ENCODE measurements at regions not wholly inside any gene's neighbourhood (a gene's known extent, or its start where the extent isn't known, plus 50 kb on each side); places are given as distances from the start of the nearest gene placed in this dataset.

DNA sequence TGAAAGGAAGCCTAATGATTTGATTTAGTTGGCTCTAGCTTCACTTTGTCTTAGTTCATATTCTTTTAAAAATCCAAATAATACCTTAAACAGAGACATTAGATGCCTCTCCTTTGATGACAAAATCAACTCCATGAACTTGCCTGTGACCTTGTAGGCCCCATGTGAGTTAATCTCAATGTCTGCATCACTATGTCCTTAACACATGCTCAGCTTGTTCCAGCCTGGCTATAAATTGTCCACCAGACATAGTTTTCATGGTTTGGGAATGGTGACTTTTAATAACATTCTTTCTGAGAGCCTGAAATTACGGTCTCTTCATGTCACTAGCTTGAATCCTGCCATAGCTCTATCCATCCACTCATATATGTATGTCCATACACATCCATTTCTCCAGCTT, 656.3 kb upstream of the IGFBP3 start:
- no peak for DNase-seq (ENCODE audit: low read depth in 3 of 3)

DNA sequence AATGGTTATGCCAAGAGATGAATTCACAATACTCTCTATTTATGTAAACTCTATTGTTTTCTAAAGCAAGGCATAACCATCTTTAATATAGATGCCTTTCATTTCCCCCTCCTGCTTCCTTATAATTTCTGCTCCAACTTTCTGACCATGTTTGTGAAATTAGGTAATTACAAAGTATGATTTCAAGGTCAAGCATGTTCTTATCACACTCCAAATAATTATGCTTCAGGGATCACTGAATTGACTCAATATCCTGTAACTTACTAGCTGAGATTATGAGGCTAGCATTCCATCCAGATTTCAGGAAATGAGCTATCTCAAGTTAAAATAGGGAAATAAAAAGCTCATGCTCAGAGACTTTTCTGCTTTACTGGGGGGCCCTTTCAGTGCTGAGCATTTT, 655.9 kb upstream of the IGFBP3 start:
- no peak for DNase-seq (ENCODE audit: low read depth in 3 of 3)

DNA sequence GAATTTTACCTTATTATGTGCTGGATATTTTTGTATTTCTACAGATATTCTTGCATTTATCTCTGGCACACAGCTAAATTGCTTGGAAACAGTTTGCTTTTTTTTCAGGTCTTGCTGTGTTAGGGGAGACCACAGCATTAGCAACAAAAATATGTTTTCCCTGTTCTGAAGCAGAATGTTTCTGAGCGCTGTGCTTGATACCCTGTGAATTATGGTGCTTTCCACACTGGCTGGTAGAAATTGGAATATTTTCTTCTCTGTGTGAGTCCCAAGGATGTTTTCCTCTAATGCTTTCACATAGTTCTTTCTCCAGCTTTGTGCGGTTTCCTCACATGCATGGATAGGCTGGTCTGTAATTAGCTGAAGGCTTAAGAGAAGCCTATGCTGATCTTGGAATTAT, 651.6 kb upstream of the IGFBP3 start:
- no peak for DNase-seq (ENCODE audit: low read depth in 3 of 3)

DNA sequence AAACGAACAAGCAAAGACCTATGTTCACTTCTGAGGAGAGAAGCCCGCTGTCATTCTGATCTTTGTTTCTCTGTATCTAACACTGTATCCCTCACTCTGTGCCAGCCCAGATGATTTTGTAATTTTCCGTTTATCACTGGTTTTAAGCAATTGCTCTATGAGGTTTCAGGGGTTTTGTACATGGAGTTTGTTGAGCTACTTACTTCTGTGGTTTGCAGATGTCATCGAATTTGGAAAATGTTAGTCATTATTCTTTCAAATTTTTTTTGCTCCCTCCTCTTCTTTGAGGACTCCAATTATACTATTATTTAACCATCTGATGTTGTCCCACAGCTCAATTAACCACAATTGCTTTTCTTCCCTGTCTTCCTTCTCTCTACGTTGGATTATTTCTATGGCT, 650.9 kb upstream of the IGFBP3 start:
- DNase-seq (ENCODE audit: low read depth in 3 of 3), result no peak

DNA sequence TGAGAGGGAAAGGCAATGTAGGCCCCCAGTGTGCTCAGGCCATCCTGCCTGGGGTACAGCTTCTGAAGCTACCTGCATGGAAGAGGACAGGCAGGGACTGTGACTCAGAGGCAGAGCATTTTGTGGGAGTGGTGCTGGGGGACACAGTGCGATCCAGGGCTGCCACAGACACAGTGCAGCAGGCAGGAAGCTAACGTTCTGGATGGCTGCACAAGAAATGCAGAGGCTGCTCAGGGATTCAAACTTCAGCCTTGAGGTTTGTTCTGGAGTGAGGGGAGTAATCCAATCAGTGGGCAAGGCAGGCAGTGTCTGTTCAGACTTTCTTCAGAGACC, 648.0 kb upstream of the IGFBP3 start:
- no peak for DNase-seq (ENCODE audit: low read depth in 3 of 3)

DNA sequence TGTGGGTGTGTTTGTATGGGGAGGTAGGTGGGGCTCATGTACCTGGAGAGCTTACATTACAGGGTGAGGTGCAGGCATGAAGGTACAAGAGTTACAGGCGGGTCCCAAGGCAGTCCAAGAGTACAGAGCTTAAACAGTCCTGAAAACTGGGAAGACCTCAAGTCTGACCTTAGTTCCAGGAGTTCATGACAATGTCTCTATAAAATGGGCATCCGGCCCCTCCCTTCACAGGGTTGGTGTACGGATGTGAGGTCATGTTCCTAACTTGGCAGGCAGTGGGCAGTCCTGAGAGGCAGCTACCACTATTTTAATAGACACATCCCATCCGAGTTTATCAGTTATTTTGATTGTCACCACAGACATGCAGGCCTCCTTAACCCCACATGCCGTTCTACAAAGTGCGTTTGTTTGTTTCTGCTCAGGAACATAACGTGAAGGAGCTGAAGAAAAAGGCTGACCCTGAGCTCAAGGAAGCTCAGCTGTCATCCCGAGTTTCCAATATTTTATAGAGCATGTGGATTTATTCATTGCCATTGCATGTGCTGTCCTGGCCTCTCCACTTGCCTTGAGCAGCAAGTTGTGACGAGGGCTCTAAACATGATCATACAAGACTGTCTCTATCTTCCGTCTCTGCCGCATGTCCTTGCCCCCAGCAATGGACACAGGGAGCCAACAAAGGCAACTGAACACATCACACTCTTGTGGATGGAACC, 647.5 kb upstream of the IGFBP3 start:
- DNase-seq (ENCODE audit: low read depth in 3 of 3), result no peak

DNA sequence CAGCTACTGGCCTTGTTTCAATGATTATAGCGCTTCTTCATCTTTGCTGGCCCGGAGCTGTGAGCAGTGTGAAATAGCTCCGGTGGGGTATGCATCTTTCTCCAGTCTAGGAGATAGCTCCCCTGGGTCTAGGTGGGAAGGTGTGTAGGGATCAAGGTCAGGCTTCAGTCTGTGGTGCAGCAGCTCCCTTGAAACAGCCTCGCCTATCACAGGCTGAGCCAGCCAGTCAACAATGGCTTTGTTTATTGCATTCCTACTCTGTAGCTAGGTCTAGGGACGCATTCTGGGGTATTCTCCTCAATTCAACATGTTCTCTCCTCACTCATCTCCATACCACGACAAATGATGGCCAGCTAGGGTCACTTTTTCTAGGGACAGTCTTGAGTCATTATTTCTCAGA, 646.8 kb upstream of the IGFBP3 start:
- DNase-seq (ENCODE audit: low read depth in 3 of 3), result no peak

DNA sequence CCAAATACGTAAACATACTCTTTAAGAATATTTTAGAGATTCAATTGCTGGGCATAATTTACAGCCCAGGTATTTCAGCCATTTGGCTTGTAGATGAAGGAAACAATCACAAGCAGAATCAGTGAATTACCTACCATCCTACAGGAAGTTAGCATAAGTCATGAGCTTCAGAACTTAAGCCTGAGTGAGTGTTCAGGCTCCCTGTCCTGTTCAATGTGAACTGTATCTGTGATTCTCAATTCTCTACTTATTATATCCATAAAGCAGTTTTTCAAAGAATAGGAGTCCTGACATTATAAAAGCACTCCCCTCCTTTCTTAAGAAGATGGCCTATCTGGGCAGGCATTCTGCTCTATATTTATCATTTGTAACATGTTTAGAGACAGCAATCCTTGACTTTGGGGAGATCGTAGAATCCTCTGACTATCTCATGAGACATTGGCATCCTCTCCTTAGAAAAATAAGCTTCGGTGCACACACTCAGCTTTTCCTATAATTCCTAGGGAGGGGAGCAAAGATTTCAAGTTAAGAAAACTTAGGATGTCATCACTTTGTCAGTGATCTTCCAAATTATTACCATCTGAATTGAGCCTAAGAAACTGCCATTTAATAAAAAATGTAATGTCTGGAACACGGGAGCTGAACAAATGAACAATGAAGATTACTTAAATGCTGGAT, 645.2 kb upstream of the IGFBP3 start:
- DNase-seq (ENCODE audit: low read depth in 3 of 3), result no peak

DNA sequence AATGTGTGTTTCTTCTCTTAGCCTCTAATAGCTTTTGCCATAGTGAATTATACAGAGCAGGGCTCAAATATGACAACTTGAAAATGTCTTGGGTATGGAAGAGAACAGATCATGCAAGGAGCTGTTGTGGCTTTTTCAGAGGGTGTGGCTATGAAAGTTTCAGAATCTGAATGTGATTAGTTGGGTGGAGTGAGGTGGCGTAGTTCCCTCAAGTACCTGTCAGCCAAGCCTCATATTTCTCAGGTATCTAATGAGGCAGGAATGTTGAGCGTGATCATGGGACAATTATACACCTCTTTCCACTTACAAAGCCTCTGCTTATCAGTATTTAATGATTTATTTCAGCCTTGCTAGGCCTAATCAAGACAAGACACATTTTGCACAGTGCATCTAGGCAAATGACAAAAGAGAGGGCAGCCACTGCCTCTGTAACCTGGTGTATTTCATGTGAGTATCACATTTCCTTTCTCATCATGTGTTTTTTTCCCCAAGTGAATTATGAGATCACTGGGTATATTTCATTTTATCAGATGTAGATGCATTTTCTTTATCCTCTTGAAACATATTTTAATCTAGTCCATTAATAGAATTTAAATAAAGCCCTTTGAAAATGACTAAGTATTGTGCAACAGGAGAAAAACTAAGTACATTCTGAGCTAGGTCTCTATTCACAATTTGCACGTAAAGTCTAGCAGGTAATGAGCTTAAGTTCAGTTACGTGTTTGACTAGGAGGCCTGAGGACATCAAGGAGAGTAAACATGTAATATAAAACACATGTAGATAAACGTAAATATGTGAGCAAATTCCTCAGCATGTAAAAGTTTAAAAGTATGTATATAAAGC, 644.4 kb upstream of the IGFBP3 start:
- DNase-seq (ENCODE audit: low read depth in 3 of 3), result no peak

DNA sequence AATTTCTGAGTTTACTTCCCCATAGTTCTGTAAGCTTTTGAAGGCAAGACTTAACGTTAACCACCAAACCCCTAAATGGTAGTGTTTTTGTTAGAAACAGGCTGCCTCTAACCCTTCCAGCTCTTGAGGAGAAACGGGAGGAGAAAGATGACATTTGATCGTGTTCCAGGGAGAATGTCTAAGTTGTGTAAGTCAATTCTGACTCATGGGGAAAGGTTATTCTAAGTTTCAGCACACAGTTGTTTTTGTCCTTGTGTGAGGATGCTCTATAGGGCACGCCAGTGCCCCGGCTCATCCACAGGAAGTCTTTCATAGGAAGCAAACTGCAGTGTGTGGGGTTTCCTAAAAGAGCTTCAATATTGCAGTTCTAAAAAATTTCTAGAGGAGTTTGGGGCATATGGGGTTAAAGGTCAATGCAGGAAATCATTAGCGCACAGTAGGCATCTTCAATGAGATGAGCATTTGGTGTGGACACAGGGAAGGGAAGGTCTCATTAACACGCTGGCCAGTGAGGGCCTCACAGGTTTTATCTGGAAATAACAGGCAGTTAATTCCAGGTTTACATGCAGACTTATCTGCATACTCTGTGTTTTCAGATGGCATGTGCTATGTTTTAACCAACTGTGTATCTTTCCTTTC, 638.2 kb upstream of the IGFBP3 start:
- DNase-seq (ENCODE audit: low read depth in 3 of 3), result no peak

DNA sequence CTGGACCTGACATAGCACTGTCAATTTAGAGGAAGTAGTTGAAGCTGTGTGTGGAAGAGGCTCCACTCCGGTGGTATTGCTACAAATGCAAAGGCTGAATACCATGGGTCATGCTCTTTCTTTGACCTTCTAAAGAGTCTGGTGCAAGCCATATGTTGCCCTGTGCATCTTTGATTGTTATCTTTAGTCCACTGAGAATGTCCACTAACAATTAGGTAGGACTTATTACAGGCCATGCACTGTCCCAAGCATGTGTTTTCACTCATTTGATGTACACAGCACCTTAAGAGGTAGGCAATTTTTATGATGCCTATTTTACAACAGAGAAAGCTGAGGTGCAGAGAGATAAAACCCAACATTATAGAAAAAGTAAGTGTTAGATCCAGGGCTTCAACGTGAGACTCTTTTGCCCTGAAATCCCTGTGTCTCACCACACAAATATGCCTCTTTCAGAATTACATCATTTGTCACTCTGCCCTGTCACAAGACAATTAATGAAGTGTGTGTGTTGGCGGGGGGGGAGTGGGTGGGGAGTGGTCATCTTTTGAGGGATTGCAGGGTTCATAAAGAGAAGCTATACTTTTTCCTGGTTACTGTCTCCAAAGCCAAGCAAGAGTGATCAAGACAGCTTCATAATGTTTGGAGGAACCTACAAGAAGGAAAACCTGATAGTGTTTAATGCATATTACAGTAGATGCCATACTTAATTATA, 637.6 kb upstream of the IGFBP3 start:
- no peak for DNase-seq (ENCODE audit: low read depth in 3 of 3)

DNA sequence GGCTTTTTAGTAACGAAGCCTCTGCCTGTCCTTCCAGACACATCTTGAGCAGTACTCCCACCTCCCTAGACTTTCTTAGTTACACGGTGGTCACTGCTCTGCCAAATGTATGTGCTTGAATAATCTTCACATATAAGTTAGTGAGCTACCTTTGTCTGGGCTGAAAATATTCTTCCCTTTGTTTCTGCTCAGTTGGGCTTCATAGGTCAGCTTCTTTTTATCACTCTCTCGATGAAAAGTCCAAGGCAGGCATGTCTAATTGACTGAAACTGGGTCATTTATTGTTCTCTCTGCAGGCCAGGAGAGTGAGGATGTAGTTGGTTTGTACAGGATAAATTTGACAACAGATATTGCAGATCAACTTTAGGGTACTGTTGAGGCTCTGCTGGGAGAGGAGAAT, 636.7 kb upstream of the IGFBP3 start:
- no peak for DNase-seq (ENCODE audit: low read depth in 3 of 3)

DNA sequence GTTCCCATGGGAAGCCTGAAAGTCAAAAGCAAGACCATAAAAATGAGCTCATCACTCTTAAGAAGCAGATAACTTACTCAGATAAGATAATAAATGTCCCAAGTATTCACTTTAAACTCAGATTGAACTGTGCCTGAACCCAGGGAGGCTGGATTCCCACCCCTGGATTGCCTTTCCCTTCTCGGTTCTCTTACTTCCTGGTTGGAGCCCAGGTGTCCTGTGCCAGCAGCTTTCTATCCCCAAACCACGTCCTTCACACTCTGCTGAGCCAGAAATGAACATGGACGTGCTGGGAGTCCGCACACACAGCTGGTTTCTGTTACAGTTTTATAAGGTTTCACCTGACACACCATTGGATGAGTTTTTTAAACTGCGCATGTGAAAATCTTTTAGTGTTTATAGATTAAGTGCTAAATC, 636.2 kb upstream of the IGFBP3 start:
- DNase-seq (ENCODE audit: low read depth in 3 of 3), result no peak

DNA sequence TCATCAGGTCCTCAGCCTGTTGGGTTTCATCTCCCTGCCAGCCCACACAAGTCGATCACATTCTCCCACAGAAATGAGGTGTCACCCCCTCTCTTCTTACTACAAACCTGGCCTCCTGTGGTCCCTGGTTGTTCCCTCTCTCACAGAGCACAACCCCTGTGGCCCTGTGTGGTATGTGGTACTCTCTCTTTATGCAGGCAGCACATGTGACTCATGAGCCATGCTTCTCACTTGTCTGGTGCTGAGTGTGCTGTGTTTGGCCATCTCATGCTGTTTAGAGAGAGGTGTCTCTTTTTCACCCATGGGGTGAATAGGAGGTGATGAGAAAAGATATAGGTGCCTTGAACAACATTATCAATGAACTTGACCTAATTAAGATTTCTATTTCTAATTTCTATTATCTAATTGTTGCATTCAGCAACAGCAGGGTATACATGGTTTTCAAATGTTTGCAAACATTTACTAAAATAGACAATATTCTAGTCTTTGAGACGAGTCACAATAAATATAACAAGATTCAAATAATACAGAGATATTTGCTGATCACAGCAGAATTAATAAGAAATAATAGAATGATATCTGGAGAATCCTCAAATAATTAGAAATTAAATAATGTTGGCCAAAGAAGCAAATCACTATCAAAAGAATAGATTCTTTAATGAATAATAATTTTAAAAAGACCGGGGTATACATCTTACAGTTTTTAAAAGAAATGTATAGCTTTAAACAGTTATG, 633.8 kb upstream of the IGFBP3 start:
- no peak for DNase-seq (ENCODE audit: low read depth in 3 of 3)

DNA sequence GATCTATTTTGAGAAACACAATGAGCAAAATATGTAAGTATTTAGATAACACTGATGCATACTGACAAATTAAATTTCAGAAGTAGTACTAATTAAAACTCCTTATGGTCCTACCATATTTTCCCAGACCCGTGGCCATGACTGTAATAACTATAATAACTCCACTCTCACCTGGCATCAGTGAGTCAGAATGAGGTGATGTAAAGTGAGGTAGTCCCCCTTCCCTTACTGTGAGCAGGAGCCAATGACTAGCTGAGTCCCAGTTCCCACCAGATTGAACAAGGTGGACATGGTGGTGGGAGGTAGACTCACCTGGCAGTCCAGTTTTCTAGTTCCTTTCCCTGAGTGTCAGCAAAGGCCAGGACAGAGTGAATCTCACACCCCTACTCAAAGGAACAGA, 630.5 kb upstream of the IGFBP3 start:
- no peak for DNase-seq (ENCODE audit: low read depth in 3 of 3)

DNA sequence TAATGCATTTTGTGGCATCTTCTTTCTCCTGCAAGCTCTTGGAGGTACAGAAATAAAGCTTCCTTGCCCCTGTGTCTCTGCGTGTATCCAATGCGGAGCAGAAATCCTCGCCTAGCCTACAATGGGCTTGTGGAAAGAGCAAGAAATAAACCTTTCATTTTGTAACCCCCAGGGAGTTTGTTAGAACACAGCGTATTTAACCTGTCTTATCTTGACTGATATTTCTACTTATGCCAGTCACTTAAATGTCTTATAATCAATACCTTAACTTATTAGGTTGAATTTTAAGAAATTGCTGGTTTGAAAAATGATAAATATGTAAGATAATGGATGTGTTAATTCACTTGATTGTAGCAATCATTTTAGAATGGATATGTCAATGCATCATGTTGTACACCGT, 629.8 kb upstream of the IGFBP3 start:
- DNase-seq (ENCODE audit: low read depth in 3 of 3), result no peak

DNA sequence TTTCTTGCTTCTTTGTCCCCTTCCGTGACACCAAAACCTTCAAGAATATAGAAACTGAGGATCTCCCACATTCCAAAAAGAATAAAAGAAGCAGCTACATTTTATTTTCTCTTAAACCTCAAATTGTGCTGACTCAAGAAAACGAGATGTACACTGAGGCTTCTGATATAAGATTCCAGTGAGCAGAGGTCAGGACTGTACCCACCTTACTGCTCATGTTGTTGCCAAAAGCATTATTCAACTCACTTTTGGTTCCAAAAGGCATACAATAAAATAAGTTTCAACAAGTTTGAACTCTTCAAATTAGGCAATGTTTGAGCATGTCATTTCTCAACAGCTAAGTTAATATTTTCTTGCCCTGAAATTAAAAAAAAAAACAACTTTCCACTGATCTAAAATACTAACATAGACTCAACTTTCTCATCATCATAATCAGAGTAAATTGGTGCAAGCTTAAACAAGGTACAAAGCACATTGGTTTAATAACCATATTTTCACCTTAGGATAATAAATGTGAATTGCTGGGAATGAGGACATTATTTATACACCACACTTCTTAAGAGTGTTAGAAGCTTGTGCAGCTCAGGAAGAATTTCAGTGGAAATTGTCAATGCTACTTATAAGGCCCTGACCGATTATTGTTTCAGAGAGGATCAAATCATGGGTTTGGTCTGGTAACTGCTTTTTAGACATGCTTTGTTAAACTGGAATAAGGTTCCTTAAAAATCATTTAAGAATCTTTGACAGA, 629.0 kb upstream of the IGFBP3 start:
- DNase-seq (ENCODE audit: low read depth in 3 of 3), result no peak

DNA sequence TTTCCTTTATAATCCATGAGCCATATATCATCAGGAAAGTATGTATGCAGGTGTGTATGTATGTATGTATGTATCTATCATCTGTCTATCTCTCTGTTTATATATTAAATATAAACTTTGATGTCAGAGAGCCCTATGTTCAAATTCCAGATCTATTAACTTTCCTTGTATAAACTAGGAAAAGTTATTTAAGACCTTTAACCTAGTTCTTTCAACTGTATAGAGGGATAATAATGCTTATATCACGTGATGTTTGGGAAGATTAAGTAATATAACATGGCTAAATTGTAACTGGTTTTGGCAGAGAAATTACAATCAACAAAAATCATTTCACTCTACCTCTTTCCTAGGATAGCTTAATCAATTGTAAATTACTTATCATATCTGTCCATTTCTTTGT, 628.3 kb upstream of the IGFBP3 start:
- no peak for DNase-seq (ENCODE audit: low read depth in 3 of 3)

DNA sequence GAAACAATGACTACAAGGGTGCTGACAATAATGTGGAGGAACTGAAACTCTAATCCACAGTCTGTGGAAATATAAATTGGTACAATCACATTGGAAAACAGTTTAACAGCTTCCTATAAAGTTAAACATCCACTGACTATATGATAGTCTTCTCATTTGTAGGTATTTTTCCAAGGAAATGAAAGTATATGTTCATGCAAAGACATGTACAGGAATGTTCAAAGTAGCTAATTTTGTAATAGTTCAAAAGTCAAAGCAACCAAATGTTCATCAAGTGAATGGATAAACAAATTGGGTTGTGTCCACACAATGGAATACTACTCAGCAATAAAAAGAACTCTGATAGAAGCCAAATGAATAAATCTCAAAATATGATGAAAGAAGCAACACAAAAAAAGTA, 626.0 kb upstream of the IGFBP3 start:
- DNase-seq (ENCODE audit: low read depth in 3 of 3), result no peak

DNA sequence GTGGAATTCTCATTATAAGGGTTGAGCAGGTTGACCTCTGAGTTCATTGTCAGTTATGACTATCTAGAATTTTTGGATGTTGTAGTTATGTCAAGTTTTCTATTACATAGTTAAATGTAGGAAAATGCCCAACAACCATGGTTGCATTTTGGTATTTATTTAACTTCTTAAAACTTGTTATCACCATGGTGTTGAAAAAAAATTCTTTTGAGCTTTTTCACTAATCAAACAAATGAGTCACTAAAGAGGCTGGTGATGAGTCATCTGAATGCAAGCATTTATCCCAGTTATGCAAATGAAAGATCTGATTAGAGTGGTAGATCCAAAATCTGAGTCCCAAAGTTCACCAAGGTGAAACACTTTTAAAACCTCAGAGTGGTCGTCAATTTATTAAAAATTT, 624.7 kb upstream of the IGFBP3 start:
- no peak for DNase-seq (ENCODE audit: low read depth in 3 of 3)
